SKM-1 treated with dmso at 0.1 percent for 144 hours (cell line): ENCODE measurements at regions not wholly inside any gene's neighbourhood (a gene's known extent, or its start where the extent isn't known, plus 50 kb on each side); places are given as distances from the start of the nearest gene placed in this dataset.
"Not testable (repeated sequence)": the region's sequence is repeated elsewhere in the genome, so short reads cannot be mapped to it uniquely, and the experiment has no call there.

ENCODE experiments used
- DNase-seq: peaks from one replicate; lab custom pipeline; 2025; ENCODE audit not compliant: unreplicated experiment; lab: John Stamatoyannopoulos, UW

GRCh38 chrX:74251006-74251930, 52.7 kb upstream of the ZCCHC13 start:
- DNase-seq, result peak; percentile 73

GRCh38 chrX:74250574-74250973, 53.4 kb upstream of the ZCCHC13 start:
- no peak for DNase-seq

GRCh38 chrX:74249963-74250362, 54.0 kb upstream of the ZCCHC13 start:
- no peak for DNase-seq

- no peak for DNase-seq
Observed at GRCh38 chrX:74248889-74249288, 55.1 kb upstream of the ZCCHC13 start.

- no peak for DNase-seq
Observed at GRCh38 chrX:74246524-74246923, 57.5 kb upstream of the ZCCHC13 start.

GRCh38 chrX:74242484-74243138, 61.4 kb upstream of the ZCCHC13 start:
- DNase-seq, result no peak

GRCh38 chrX:74242050-74242449, 61.9 kb upstream of the ZCCHC13 start:
- DNase-seq, result no peak

GRCh38 chrX:74238771-74239170, 65.2 kb upstream of the ZCCHC13 start:
- no peak for DNase-seq

- no peak for DNase-seq
Observed at GRCh38 chrX:74234818-74235217, 69.2 kb upstream of the ZCCHC13 start.

GRCh38 chrX:74232859-74233258, 71.1 kb upstream of the ZCCHC13 start:
- no peak for DNase-seq

- DNase-seq, result no peak
Observed at GRCh38 chrX:74231625-74232024, 72.4 kb upstream of the ZCCHC13 start.

GRCh38 chrX:74230094-74230493, 73.9 kb upstream of the ZCCHC13 start:
- DNase-seq, result no peak

- no peak for DNase-seq
Observed at GRCh38 chrX:74225111-74225510, 78.9 kb upstream of the ZCCHC13 start.

GRCh38 chrX:74220277-74220676, 83.7 kb upstream of the ZCCHC13 start:
- no peak for DNase-seq

- no peak for DNase-seq
Observed at GRCh38 chrX:74218895-74219294, 85.1 kb upstream of the ZCCHC13 start.

- no peak for DNase-seq
Observed at GRCh38 chrX:74216421-74216820, 87.6 kb upstream of the ZCCHC13 start.

GRCh38 chrX:74211911-74212310, 92.1 kb upstream of the ZCCHC13 start:
- no peak for DNase-seq

- DNase-seq, result no peak
Observed at GRCh38 chrX:74207539-74207938, 96.4 kb upstream of the ZCCHC13 start.

GRCh38 chrX:74195605-74196004, 108.4 kb upstream of the ZCCHC13 start:
- DNase-seq, result no peak

GRCh38 chrX:74195120-74195519, 108.9 kb upstream of the ZCCHC13 start:
- no peak for DNase-seq

GRCh38 chrX:74187211-74187610, 116.8 kb upstream of the ZCCHC13 start:
- no peak for DNase-seq

GRCh38 chrX:74183047-74183446, 120.9 kb upstream of the ZCCHC13 start:
- DNase-seq, result not testable (repeated sequence)
